Central memory CD8-positive, alpha-beta T cell (primary cell): ENCODE measurements at regions not wholly inside any gene's neighbourhood (a gene's known extent, or its start where the extent isn't known, plus 50 kb on each side); places are given as distances from the start of the nearest gene placed in this dataset.

Experiments
- ATAC-seq: fragments of 150-1000 bp; cut with Tn5 transposase; replicated peaks from 2 replicates; pipeline ENCODE4 v1.10.0; 2022; ENCODE audit warnings: mild to moderate bottlenecking, moderate FRiP score, moderate number of reproducible peaks; ENCODE audit not compliant: poor library complexity, severe bottlenecking; ENCODE audit errors: extremely low read depth
- DNase-seq, 2 donors: peaks; one replicate each; pipeline ENCODE4 v3.0.0; 2021; ENCODE audit warnings: low spot score in 2 of 2
- H3K27ac Mint-ChIP-seq: one replicate; pipeline ENCODE4 v1.8.0; 2022; ENCODE audit warnings: low read depth, mild to moderate bottlenecking, moderate library complexity, mixed read lengths
- H3K27me3 Mint-ChIP-seq: one replicate; pipeline ENCODE4 v1.8.0; 2022; ENCODE audit warnings: mixed read lengths
- H3K36me3 Mint-ChIP-seq: one replicate; pipeline ENCODE4 v1.8.0; 2022; ENCODE audit warnings: mild to moderate bottlenecking, moderate library complexity, mixed read lengths; ENCODE audit not compliant: insufficient read depth
- H3K4me1 Mint-ChIP-seq: one replicate; pipeline ENCODE4 v1.8.0; 2022; ENCODE audit warnings: mixed read lengths
- H3K4me3 Mint-ChIP-seq: one replicate; pipeline ENCODE4 v1.8.0; 2022; ENCODE audit warnings: mild to moderate bottlenecking, moderate library complexity, mixed read lengths
- H3K9me3 Mint-ChIP-seq: one replicate; pipeline ENCODE4 v1.8.0; 2022; ENCODE audit warnings: mixed read lengths

DNA sequence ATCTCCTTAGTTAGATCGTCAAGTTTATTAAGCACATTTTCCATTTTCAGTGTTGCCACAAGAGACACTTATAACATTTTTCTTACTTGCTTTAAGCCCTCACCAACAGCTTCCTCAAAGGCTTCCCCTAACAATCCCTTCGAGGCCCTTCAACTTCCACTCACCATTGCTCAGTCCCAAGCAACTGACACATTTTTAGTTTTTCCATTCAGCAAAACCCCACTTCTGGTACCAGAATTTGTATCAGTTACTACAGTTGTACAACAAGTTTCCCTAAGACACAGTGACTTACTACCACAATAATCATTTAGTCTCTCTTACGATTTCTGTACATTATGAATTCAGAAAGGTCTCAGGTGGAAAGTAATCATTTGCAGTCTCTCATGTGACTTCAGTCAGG, 276.8 kb upstream of the PKN2 start:
- H3K27ac Mint-ChIP-seq, result no peak overlapping the region
- no peaks in the 10 kb centered on the region for H3K9me3 Mint-ChIP-seq
- ATAC-seq (no peak), DNase-seq (no peak)
- H3K36me3 Mint-ChIP-seq, result peaks cover under 1% of the 10 kb centered on the region
- H3K4me1 Mint-ChIP-seq, result no peaks in the 10 kb centered on the region
- H3K4me3 Mint-ChIP-seq, result no peak overlapping the region
- no peaks in the 10 kb centered on the region for H3K27me3 Mint-ChIP-seq

DNA sequence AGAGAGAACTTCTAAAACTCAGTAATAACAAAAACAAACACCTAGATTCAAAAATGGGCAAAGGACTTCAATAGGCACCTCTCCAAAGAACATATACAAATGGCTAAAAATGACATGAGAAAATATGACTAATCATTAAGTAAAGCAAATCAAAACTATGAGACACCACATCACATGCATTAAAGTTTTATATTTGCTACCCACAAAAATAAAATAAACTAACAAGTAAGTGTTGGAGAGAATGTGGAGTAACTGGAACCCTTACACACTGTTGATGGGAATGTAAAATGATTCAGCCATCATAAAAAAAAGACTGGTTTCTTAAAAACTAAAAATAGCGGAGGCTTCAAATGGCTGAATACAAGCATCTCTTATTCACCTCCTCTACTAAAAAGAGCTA, 262.1 kb upstream of the PKN2 start:
- peaks cover 3% of the 10 kb centered on the region for H3K36me3 Mint-ChIP-seq
- DNase-seq (no peak), ATAC-seq (no peak)
- H3K4me1 Mint-ChIP-seq, result no peaks in the 10 kb centered on the region
- H3K9me3 Mint-ChIP-seq, result peaks cover 40% of the 10 kb centered on the region
- no peaks in the 10 kb centered on the region for H3K27me3 Mint-ChIP-seq
- no peak overlapping the region for H3K27ac Mint-ChIP-seq
- no peak overlapping the region for H3K4me3 Mint-ChIP-seq

DNA sequence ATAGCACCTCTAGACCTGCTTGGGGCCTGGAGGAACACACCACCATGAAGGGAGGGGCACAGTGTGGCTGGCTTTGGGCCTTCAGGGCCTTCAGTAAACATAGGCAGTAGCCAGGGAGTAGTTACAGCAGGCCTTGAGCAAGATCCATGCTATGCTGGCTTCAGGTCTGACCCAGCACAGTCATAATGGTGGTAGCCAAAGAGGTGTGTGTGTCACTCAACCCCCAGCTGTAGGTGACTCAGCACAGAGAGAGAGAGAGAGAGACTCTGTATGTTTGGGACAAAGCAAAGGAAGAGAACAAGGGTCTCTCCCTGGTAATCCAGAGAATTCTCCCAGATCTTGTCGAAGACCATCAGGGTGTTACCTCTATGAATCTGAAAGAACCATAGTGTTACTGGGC, 250.5 kb upstream of the PKN2 start:
- Mint-ChIP-seq H3K4me1 (no peaks in the 10 kb centered on the region), H3K36me3 (no peaks in the 10 kb centered on the region), H3K9me3 (peaks cover 5% of the 10 kb centered on the region), H3K27ac (no peak overlapping the region), H3K4me3 (no peak overlapping the region), H3K27me3 (no peaks in the 10 kb centered on the region)
- no peak for ATAC-seq
- no peak for DNase-seq

DNA sequence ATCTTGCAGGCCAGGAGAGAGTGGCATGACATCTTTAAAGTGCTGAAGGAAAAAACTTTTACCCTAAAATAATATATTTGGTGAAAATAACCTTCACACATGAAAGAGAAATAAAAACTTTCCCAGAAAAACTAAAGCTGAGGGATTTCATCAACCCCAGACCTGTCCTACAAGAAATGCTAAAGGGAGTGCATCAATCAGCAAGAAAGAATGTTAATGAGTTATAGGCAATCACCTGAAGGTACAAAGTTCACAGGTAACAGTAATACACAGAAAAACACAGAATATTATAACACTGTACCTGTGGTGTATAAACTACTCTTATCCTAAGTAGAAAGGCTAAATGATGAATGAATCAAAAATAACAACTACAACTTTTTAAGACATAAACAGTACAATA, 249.2 kb upstream of the PKN2 start:
- DNase-seq (no peak), ATAC-seq (no peak)
- Mint-ChIP-seq H3K36me3 (no peaks in the 10 kb centered on the region), H3K4me3 (no peak overlapping the region), H3K27me3 (no peaks in the 10 kb centered on the region), H3K9me3 (peaks cover 5% of the 10 kb centered on the region), H3K27ac (no peak overlapping the region), H3K4me1 (no peaks in the 10 kb centered on the region)

DNA sequence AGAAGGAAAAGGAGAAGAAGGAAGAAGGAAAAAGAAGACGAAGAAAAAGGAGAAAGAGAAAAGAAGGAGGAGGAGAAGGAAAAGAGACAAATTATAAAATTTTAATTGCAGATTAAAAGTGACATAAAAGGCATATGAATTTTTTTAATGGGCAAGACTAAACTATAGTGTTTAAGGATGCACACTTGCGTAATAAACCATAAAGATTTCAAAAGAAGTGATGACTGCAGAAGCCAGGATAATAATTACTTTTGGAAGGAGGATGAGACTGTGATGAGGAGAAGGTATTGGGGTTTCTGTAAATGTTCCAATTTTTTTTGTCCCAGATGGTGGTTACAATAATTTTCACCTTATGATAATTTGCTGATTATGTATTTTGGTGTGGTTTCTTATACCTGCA, 243.1 kb upstream of the PKN2 start:
- Mint-ChIP-seq H3K4me1 (no peaks in the 10 kb centered on the region), H3K27ac (no peak overlapping the region), H3K9me3 (peaks cover 6% of the 10 kb centered on the region), H3K36me3 (no peaks in the 10 kb centered on the region), H3K4me3 (no peak overlapping the region), H3K27me3 (no peaks in the 10 kb centered on the region)
- ATAC-seq, result no peak
- no peak for DNase-seq

DNA sequence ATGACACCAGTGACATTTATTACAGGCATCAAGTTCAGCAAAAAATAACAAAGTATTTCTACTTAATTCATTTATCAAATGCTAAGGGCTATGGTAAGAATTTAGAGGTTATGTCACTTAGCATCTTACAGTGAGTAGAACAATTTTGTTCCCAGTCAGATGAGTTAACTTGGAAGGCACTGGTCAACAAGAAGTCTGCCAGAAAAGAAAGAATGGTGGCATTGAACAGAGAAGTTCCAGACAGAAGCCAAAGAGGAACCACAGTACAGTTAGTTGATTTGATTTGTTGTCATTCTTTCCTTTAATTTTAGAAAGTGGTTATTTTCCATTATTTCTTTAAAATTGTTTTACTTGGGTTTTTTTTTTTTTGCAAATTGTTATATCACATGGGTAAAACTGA, 232.2 kb upstream of the PKN2 start:
- ATAC-seq (no peak), DNase-seq (no peak)
- Mint-ChIP-seq H3K4me3 (no peak overlapping the region), H3K9me3 (no peaks in the 10 kb centered on the region), H3K36me3 (no peaks in the 10 kb centered on the region), H3K4me1 (no peaks in the 10 kb centered on the region), H3K27ac (no peak overlapping the region), H3K27me3 (no peaks in the 10 kb centered on the region)

DNA sequence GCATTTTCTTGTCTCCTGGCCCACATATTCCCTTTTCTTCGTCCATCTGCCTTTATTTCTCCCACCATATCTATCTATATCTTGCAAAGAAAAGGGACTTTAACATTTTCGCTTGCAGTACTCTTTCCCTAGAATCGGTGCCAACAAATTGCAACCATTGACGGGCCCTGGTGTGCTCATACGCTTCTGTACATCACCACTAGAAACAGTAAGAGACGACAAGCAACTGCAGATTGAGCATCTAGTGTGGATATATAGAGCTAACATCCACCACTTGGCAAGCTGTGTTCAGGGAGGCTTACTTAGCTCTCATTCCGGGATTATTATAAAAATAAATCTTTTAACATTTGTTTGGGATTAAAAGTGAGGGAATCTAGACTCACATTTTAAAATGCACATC, 230.8 kb upstream of the PKN2 start:
- Mint-ChIP-seq H3K4me3 (no peak overlapping the region), H3K27me3 (no peaks in the 10 kb centered on the region), H3K4me1 (no peaks in the 10 kb centered on the region), H3K9me3 (no peaks in the 10 kb centered on the region), H3K36me3 (no peaks in the 10 kb centered on the region), H3K27ac (no peak overlapping the region)
- no peak for DNase-seq
- no peak for ATAC-seq

DNA sequence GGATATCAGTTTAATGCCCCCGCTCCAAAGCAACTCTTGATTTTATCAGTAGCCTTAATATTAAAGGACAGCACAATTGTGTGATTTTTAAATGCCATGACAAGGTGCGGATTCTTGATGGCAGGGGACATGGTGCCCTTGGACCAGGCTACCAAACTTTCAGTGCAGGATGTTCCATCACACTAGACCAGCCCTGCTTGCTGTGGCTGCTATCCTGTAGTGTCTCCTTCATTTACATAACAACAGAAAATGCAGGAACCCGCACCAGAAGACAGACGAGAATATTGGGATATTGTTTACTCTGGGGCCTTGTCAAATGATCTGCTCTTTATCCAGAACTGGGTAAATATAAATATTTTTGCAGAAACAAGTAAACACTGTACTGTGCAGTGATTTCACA, 229.3 kb upstream of the PKN2 start:
- H3K27ac Mint-ChIP-seq, result no peak overlapping the region
- DNase-seq, result no peak
- no peak for ATAC-seq
- H3K4me1 Mint-ChIP-seq, result no peaks in the 10 kb centered on the region
- no peaks in the 10 kb centered on the region for H3K9me3 Mint-ChIP-seq
- H3K27me3 Mint-ChIP-seq, result no peaks in the 10 kb centered on the region
- no peak overlapping the region for H3K4me3 Mint-ChIP-seq
- no peaks in the 10 kb centered on the region for H3K36me3 Mint-ChIP-seq

DNA sequence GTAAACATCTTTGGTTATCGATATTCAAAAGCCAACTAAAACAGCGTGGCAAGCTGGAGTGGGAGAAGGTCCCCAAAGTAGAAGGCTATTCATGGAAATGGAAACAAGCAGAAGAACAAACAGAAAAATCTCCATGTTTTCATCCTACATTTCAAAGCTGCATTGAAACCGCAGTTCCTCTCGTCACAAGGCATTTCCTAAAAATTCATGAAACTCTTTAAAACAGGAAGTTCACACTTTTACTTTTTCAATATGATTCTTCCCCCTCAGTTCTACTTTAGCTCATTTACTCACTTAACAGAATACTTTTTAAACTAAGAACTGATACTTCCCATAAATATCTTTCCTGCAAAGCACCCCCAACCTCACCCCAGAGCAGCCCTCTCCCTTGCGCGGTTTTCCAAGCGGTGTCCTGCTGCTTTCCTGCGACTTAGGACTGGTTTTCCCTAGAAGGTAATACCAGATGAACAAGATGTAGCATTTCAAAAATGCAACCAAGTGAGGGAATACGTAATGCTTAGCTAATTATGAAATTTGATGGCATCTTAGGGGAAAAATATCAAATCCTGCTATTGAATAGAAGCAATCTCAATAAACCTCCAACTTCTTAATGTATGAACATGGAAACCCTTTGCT, 228.3 kb upstream of the PKN2 start:
- DNase-seq (no peak), ATAC-seq (no peak)
- H3K4me3 Mint-ChIP-seq, result no peak overlapping the region
- H3K27ac Mint-ChIP-seq, result no peak overlapping the region
- no peaks in the 10 kb centered on the region for H3K27me3 Mint-ChIP-seq
- H3K36me3 Mint-ChIP-seq, result no peaks in the 10 kb centered on the region
- no peaks in the 10 kb centered on the region for H3K4me1 Mint-ChIP-seq
- no peaks in the 10 kb centered on the region for H3K9me3 Mint-ChIP-seq

DNA sequence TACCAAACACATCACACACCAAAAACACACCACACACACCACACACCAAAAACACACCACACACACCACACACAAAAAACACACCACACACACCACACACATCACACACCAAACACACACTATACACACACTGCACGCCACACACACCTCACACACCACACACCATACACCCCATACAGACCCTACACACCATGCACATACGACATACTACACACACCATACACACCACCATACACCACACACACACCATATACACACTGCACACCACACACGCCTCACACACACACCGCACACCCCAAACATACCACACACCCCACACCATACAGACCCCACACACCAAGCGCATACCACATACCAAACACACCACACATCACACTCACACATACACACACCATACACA, 226.9 kb upstream of the PKN2 start:
- ATAC-seq, result no peak
- H3K9me3 Mint-ChIP-seq, result no peaks in the 10 kb centered on the region

DNA sequence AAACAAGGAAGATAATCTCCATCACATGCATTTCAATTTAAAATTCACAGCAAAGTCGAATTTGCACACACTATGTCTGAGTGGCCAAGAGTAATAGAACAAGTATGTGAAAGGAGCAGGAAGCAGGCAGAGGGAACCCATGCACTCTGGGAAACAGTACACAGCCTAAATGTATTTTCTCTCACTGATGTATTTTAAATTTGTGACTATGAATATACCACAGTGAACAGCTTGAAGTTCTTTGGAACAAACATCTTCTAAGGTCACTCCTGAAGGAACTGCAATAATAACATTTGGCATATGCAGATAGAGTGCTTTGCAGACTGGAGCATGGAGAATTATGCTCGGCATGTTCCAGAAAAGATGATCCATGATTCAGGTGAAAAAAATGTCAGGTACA, 223.1 kb upstream of the PKN2 start:
- Mint-ChIP-seq H3K4me1 (no peaks in the 10 kb centered on the region), H3K4me3 (no peak overlapping the region), H3K9me3 (no peaks in the 10 kb centered on the region), H3K27ac (no peak overlapping the region), H3K36me3 (no peaks in the 10 kb centered on the region), H3K27me3 (peaks cover 14% of the 10 kb centered on the region)
- no peak for DNase-seq
- no peak for ATAC-seq

More for the DNA sequence above, 226.9 kb upstream of the PKN2 start:
- Mint-ChIP-seq H3K4me3 (no peak overlapping the region), H3K27ac (no peak overlapping the region), H3K27me3 (no peaks in the 10 kb centered on the region), H3K36me3 (no peaks in the 10 kb centered on the region), H3K4me1 (no peaks in the 10 kb centered on the region)
- DNase-seq, result no peak

DNA sequence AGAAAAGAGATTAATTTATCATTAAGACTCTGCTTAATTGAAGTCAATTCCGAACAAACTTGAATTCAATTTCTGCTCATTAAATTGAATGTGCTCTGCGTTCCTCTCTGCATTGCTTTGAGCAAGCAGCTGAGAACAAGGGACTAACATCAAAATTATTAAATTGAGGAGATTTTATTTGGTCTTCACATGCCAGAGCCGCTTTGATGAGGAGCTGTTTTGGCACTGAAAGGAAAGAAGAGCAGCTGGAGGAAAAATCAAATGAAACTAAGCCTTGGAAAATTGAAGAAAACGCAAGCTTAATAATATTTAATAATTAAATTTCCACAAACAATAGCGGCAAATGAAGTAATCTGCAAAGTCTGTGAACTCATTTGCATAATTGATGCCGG, 222.0 kb upstream of the PKN2 start:
- DNase-seq, result no peak
- Mint-ChIP-seq H3K36me3 (no peaks in the 10 kb centered on the region), H3K4me1 (no peaks in the 10 kb centered on the region), H3K27me3 (peaks cover 14% of the 10 kb centered on the region), H3K9me3 (no peaks in the 10 kb centered on the region), H3K27ac (no peak overlapping the region), H3K4me3 (no peak overlapping the region)
- no peak for ATAC-seq

DNA sequence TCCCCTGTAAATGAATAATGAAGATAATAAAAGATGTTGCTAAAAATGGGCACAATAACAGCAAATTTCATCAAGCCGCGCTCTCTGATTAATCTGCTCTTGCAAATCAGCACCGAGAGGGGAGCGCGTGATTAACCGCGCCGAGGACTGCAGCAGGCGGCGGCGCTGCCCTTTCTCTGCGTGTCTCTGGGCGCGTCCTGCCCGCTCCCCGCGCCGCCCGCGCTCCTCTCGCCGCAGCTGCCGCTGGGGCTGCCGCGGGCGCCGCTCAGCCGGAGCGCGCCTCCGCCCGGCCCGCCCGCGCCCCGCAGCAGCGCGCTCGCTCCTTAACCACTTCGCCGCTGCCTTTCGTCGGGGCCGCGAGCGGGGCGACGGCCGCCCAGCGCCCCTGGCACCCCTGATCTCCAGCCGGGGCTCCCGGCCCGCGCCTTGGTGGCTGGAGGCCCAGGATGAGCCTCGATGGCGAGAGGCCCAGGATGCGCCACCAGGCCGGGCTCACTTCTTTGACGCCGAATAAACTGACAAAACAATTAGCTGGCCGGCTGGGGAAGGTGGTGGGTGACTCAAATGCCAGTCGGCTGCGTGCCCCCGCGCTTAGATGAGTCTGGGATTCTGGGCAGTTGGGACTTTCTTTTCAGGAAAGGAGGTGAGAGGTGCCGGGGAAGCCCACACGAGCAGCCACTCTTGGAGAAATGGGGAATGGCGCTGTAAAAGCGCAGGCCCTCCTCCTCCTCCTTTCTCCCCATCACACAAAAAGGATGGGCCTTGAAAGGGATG, 221.4 kb upstream of the PKN2 start:
- DNase-seq, result no peak
- H3K9me3 Mint-ChIP-seq, result no peaks in the 10 kb centered on the region
- no peak for ATAC-seq
- no peak overlapping the region for H3K27ac Mint-ChIP-seq
- no peaks in the 10 kb centered on the region for H3K4me1 Mint-ChIP-seq
- no peaks in the 10 kb centered on the region for H3K36me3 Mint-ChIP-seq
- H3K4me3 Mint-ChIP-seq, result no peak overlapping the region
- H3K27me3 Mint-ChIP-seq, result peaks cover 14% of the 10 kb centered on the region
